H9 (cell line): ENCODE measurements at regions not wholly inside any gene's neighbourhood (a gene's known extent, or its start where the extent isn't known, plus 50 kb on each side); places are given as distances from the start of the nearest gene placed in this dataset.

Experiments
- DNase-seq: peaks from one replicate; pipeline ENCODE4 v3.0.0-alpha.2; 2017
- H2AFZ ChIP-seq: one replicate; pipeline ENCODE4 v1.6.1; 2013; ENCODE audit warnings: mild to moderate bottlenecking, low read length, control low read depth, moderate library complexity
- H2AK5ac ChIP-seq: 2 replicates; pipeline ENCODE4 v1.6.1; 2013; ENCODE audit warnings: low read length, control low read depth, mixed read lengths; ENCODE audit not compliant: insufficient read length
- H2BK120ac ChIP-seq: one replicate; pipeline ENCODE4 v1.6.1; 2013; ENCODE audit warnings: low read depth, mild to moderate bottlenecking, low read length, control low read depth, inconsistent platforms; ENCODE audit not compliant: poor library complexity, severe bottlenecking
- H2BK12ac ChIP-seq: 2 replicates; pipeline ENCODE4 v1.6.1; 2013; ENCODE audit warnings: low read length, control low read depth, mixed read lengths, low read depth; ENCODE audit not compliant: insufficient read length
- H2BK15ac ChIP-seq: 2 replicates; pipeline ENCODE4 v1.6.1; 2013; ENCODE audit warnings: low read depth, low read length, control low read depth
- H2BK20ac ChIP-seq: one replicate; pipeline ENCODE4 v1.6.1; 2013; ENCODE audit warnings: low read depth, mild to moderate bottlenecking, low read length, control low read depth, inconsistent platforms; ENCODE audit not compliant: poor library complexity, severe bottlenecking
- H2BK5ac ChIP-seq: 2 replicates; pipeline ENCODE4 v1.6.1; 2013; ENCODE audit warnings: low read length, control low read depth, mixed read lengths; ENCODE audit not compliant: insufficient read length
- H3K14ac ChIP-seq: 2 replicates; pipeline ENCODE4 v1.6.1; 2013; ENCODE audit warnings: low read length, control low read depth; ENCODE audit not compliant: insufficient read depth
- H3K18ac ChIP-seq: 2 replicates; pipeline ENCODE4 v1.6.1; 2013; ENCODE audit warnings: low read depth, mild to moderate bottlenecking, mixed read lengths, low read length, control low read depth; ENCODE audit not compliant: insufficient read length
- H3K23ac ChIP-seq: 2 replicates; pipeline ENCODE4 v1.6.1; 2013; ENCODE audit warnings: low read length, control low read depth, mixed read lengths, low read depth; ENCODE audit not compliant: insufficient read length
- H3K23me2 ChIP-seq: 2 replicates; pipeline ENCODE4 v1.6.1; 2013; ENCODE audit warnings: low read depth, mild to moderate bottlenecking, mixed read lengths, low read length, control low read depth; ENCODE audit not compliant: insufficient read length, poor library complexity, severe bottlenecking
- H3K27ac ChIP-seq: 2 replicates; pipeline ENCODE4 v1.5.1; 2013; ENCODE audit warnings: low read length, control low read depth, mixed read lengths, low read depth; ENCODE audit not compliant: insufficient read length
- H3K27me3 ChIP-seq: 2 replicates; pipeline ENCODE4 v1.6.1; 2013; ENCODE audit warnings: low read length, control low read depth, inconsistent platforms; ENCODE audit not compliant: insufficient read depth
- H3K4ac ChIP-seq: 2 replicates; pipeline ENCODE4 v1.6.1; 2013; ENCODE audit warnings: low read depth, mild to moderate bottlenecking, control low read depth, inconsistent platforms, low read length, moderate library complexity
- H3K4me1 ChIP-seq: 2 replicates; pipeline ENCODE4 v1.6.1; 2013; ENCODE audit warnings: low read length, control low read depth, inconsistent platforms; ENCODE audit not compliant: insufficient read depth
- H3K4me2 ChIP-seq: 2 replicates; pipeline ENCODE4 v1.6.1; 2013; ENCODE audit warnings: low read length, control low read depth, mixed read lengths; ENCODE audit not compliant: insufficient read length, insufficient read depth
- H3K56ac ChIP-seq: 2 replicates; pipeline ENCODE4 v1.6.1; 2013; ENCODE audit warnings: low read depth, mild to moderate bottlenecking, mixed read lengths, low read length, control low read depth; ENCODE audit not compliant: insufficient read length
- H3K79me1 ChIP-seq: 2 replicates; pipeline ENCODE4 v1.6.1; 2013; ENCODE audit warnings: low read depth, mild to moderate bottlenecking, moderate library complexity, low read length, control low read depth, inconsistent platforms; ENCODE audit not compliant: insufficient read depth, poor library complexity, severe bottlenecking
- H3K79me2 ChIP-seq: 2 replicates; pipeline ENCODE4 v1.6.1; 2013; ENCODE audit warnings: low read length, control low read depth, inconsistent platforms; ENCODE audit not compliant: insufficient read depth
- H3K9ac ChIP-seq: 2 replicates; pipeline ENCODE4 v1.6.1; 2013; ENCODE audit warnings: low read length, control low read depth, mixed read lengths; ENCODE audit not compliant: insufficient read length; ENCODE audit errors: extremely low read depth
- H3K9me3 ChIP-seq: one replicate; pipeline ENCODE4 v1.6.1; 2013; ENCODE audit warnings: low read depth, low read length, inconsistent platforms; ENCODE audit not compliant: control insufficient read depth
- H3T11ph ChIP-seq: one replicate; pipeline ENCODE4 v1.6.1; 2013; ENCODE audit warnings: mild to moderate bottlenecking, low read length, control low read depth, inconsistent platforms
- H4K20me1 ChIP-seq: one replicate; pipeline ENCODE4 v1.6.1; 2013; ENCODE audit not compliant: control insufficient read depth, insufficient read length, insufficient read depth
- H4K5ac ChIP-seq: 2 replicates; pipeline ENCODE4 v1.6.1; 2013; ENCODE audit warnings: low read depth, mild to moderate bottlenecking, mixed read lengths, low read length, control low read depth; ENCODE audit not compliant: insufficient read length
- H4K8ac ChIP-seq: replicated peaks from 2 replicates; pipeline ENCODE4 v1.6.1; 2013; ENCODE audit warnings: low read length, control low read depth, mixed read lengths, low read depth; ENCODE audit not compliant: insufficient read length
- H4K91ac ChIP-seq: 2 replicates; pipeline ENCODE4 v1.6.1; 2013; ENCODE audit warnings: low read depth, mild to moderate bottlenecking, moderate library complexity, mixed read lengths, low read length, control low read depth; ENCODE audit not compliant: insufficient read length
- H3K27ac Mint-ChIP-seq, 3 experiments: 2 replicates in 2 of 3; 3 replicates in 1 of 3; pipeline ENCODE4 v1.8.0; 2020 to 2021; ENCODE audit warnings: mixed read lengths in 3 of 3, mild to moderate bottlenecking in 1 of 3, moderate library complexity in 1 of 3
- H3K27me3 Mint-ChIP-seq: 2 replicates; pipeline ENCODE4 v1.8.0; 2021; ENCODE audit warnings: low read depth, mild to moderate bottlenecking, moderate library complexity, mixed read lengths
- H3K36me3 Mint-ChIP-seq, 3 experiments: 2 replicates in 2 of 3; 3 replicates in 1 of 3; pipeline ENCODE4 v1.8.0; 2020 to 2021; ENCODE audit warnings: low read depth in 3 of 3, mixed read lengths in 3 of 3; ENCODE audit not compliant: insufficient read depth in 1 of 3
- H3K4me1 Mint-ChIP-seq, 2 experiments: 2 replicates each; pipeline ENCODE4 v1.8.0; 2020; ENCODE audit warnings: mixed read lengths in 2 of 2
- H3K4me3 Mint-ChIP-seq, 2 experiments: 2 replicates in 1 of 2; 3 replicates in 1 of 2; pipeline ENCODE4 v1.8.0; 2020 to 2021; ENCODE audit warnings: mild to moderate bottlenecking in 2 of 2, mixed read lengths in 2 of 2, moderate library complexity in 1 of 2
- H3K9me3 Mint-ChIP-seq, 2 experiments: 2 replicates in 1 of 2; 3 replicates in 1 of 2; pipeline ENCODE4 v1.8.0; 2020; ENCODE audit warnings: mild to moderate bottlenecking in 2 of 2, mixed read lengths in 2 of 2, moderate library complexity in 1 of 2
- CTCF ChIP-seq: fragments of 200-600 bp; sonication (generic); conservative IDR thresholded peaks from 3 replicates; pipeline ENCODE4 v1.8.0; 2021; ENCODE audit warnings: antibody characterized with exemption, mild to moderate bottlenecking
- WGBS: extraction: QIAGEN DNeasy Blood & Tissue Kit; methylation state at CpG from one replicate; pipeline ENCODE4 v1.1.7; 2013; ENCODE audit warnings: missing lambda C conversion rate, low lambda C conversion rate, mixed read lengths; ENCODE audit not compliant: insufficient read length; ENCODE audit errors: extremely low coverage; 5-methylcytosine and 5-hydroxymethylcytosine counted together

DNA sequence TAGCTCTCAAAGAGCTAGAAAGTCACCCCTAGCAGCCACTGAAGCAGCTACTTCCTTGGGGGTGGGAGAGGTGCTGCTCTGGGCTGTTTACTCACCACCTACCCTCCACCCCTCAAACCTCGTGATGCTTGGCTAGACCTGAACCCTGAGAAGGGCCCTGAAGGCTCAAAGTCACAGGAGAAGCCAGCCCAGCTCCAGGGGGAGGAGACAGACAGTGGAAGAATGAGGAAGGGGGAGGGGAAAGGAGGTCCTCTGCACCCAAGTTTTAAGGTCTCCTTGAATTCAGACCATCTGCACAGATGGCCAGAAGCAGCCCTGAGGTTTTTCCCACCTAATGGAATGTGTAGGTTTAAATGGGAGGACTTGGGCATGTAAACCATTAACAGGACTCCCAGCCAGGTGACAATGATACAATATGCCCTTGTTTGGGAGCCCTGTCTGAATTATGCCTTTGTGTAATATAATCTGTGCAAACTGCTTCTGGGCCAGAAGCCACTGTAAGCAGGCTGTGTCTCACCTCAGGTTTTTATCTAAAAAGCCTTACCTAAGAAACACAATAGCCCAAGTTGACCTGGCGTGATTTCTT is 180.5 kb downstream of the PIK3R1 start:
- H2AK5ac ChIP-seq, result no peak overlapping the region
- H3K18ac ChIP-seq, result no peak overlapping the region
- no CpG with 5 or more reads among the region's 2 CpGs for WGBS
- no peak overlapping the region for H3K56ac ChIP-seq
- H3K23ac ChIP-seq, result no peak overlapping the region
- no peak overlapping the region for H2BK12ac ChIP-seq
- no peaks in the 10 kb centered on the region for H3K79me2 ChIP-seq
- H3K4me2 ChIP-seq, result no peak overlapping the region
- no peaks in the 10 kb centered on the region for H3K27me3 ChIP-seq
- H2AFZ ChIP-seq, result no peak overlapping the region
- no peak overlapping the region for H3K14ac ChIP-seq
- H3K4me1 ChIP-seq, result no peaks in the 10 kb centered on the region
- no peak overlapping the region for H4K91ac ChIP-seq
- H3K4ac ChIP-seq, result no peak overlapping the region
- H2BK120ac ChIP-seq, result no peak overlapping the region
- no peak overlapping the region for H2BK15ac ChIP-seq
- H3K4me1 Mint-ChIP-seq, result peaks cover 2 to 3% of the 10 kb centered on the region in 2 experiments; a peak in 2 of 4 replicates
- H3K23me2 ChIP-seq, result no peaks in the 10 kb centered on the region
- H2BK5ac ChIP-seq, result no peak overlapping the region
- H4K20me1 ChIP-seq, result no peaks in the 10 kb centered on the region
- no peak overlapping the region for H3K4me3 Mint-ChIP-seq
- H3T11ph ChIP-seq, result no peak overlapping the region
- H3K27ac ChIP-seq, result no peak overlapping the region
- H4K5ac ChIP-seq, result no peak overlapping the region
- no peaks in the 10 kb centered on the region for H3K9me3 ChIP-seq
- no peak overlapping the region for H4K8ac ChIP-seq
- H3K27ac Mint-ChIP-seq, result no peak overlapping the region
- H3K9me3 Mint-ChIP-seq, result peaks cover 5 to 6% of the 10 kb centered on the region in 2 experiments; a peak in 3 of 5 replicates
- peaks cover 0 to 4% (median 2%) of the 10 kb centered on the region in 3 experiments; a peak in 4 of 7 replicates for H3K36me3 Mint-ChIP-seq
- no peaks in the 10 kb centered on the region for H3K79me1 ChIP-seq
- H3K9ac ChIP-seq, result no peak overlapping the region
- no peak overlapping the region for H2BK20ac ChIP-seq
- H3K27me3 Mint-ChIP-seq, result no peaks in the 10 kb centered on the region
- no peak for DNase-seq
- no peak for TF ChIP-seq CTCF
